HCT116 (cell line): ENCODE measurements at regions not wholly inside any gene's neighbourhood (a gene's known extent, or its start where the extent isn't known, plus 50 kb on each side); places are given as distances from the start of the nearest gene placed in this dataset.

Source experiments
- ATAC-seq: fragments of 200-7000 bp; cut with Tn5 transposase; 2 replicates; pipeline ENCODE4 v1.9.1; 2020; ENCODE audit warnings: mild to moderate bottlenecking, moderate library complexity
- BruUV-seq: library from RNA; stranded (reverse); fragments of 400-500 nt; replicated peaks from 2 replicates; lab custom pipeline; 2021; lab: Mats Ljungman, UMichigan
- CTCF ChIA-PET: fragments of 300-600 bp; sonication (Branson Sonifier 250); formaldehyde crosslinking; loops from one replicate; lab custom pipeline; 2021; ENCODE audit warnings: antibody characterized with exemption; lab: Charles Lee
- POLR2A ChIA-PET: fragments of 300-600, 350-600 bp; sonication (Branson Sonifier 250); formaldehyde crosslinking; loops from one replicate; lab custom pipeline; 2021; ENCODE audit warnings: antibody characterized with exemption; lab: Charles Lee
- RAD21 ChIA-PET, 2 experiments: fragments of 300-600 bp; sonication (Branson Sonifier 250); formaldehyde crosslinking; loops; one replicate each; lab custom pipeline; 2023; ENCODE audit warnings: low total read pairs in 2 of 2; ENCODE audit not compliant: uncharacterized antibody in 2 of 2, unreplicated experiment in 2 of 2, low non-redundant PET in 1 of 2; lab: Charles Lee
- DNase-seq: peaks from one replicate; pipeline ENCODE4 v3.0.0-alpha.2; 2010; ENCODE audit warnings: low read depth, low spot score
- H2AFZ ChIP-seq: fragments of 200-600 bp; shearing (Covaris generic), sonication (generic); 2 replicates; pipeline ENCODE4 v1.6.1; 2017; ENCODE audit warnings: low read depth, mixed run types, mixed read lengths, antibody characterized with exemption, low read length; ENCODE audit not compliant: poor library complexity, severe bottlenecking
- H3K27ac ChIP-seq: 2 replicates; pipeline ENCODE4 v1.5.1; 2012; ENCODE audit warnings: low read depth, low read length
- H3K27me3 ChIP-seq: fragments of 200-600 bp; sonication (generic); 2 replicates; pipeline ENCODE4 v1.6.1; 2016; ENCODE audit warnings: mixed run types, low read length, mixed read lengths; ENCODE audit not compliant: insufficient read depth
- H3K36me3 ChIP-seq, 2 experiments: fragments of 200-500 bp in 1 of 2; fragments of 200-600 bp in 1 of 2; sonication (Bioruptor generic) in 1 of 2; sonication (generic) in 1 of 2; 2 replicates each; pipeline versions ENCODE4 v1.5.1 to v1.6.1; 2014 to 2016; ENCODE audit warnings: low read length in 2 of 2, inconsistent platforms in 1 of 2, mixed read lengths in 1 of 2, mixed run types in 1 of 2; ENCODE audit not compliant: insufficient read depth in 2 of 2, control insufficient read depth in 1 of 2
- H3K4me1 ChIP-seq, 2 experiments: fragments of 200-600 bp in 1 of 2; sonication (generic) in 1 of 2; 2 replicates each; pipeline versions ENCODE4 v1.5.1 to v1.6.1; 2012 to 2017; ENCODE audit warnings: low read length in 2 of 2, inconsistent platforms in 1 of 2, mild to moderate bottlenecking in 1 of 2, mixed read lengths in 1 of 2, mixed run types in 1 of 2, moderate library complexity in 1 of 2; ENCODE audit not compliant: insufficient read depth in 2 of 2, control insufficient read depth in 1 of 2
- H3K4me2 ChIP-seq: fragments of 200-600 bp; sonication (generic); 2 replicates; pipeline ENCODE4 v1.6.1; 2017; ENCODE audit warnings: mixed run types, low read length, mixed read lengths
- H3K4me3 ChIP-seq, 2 experiments: fragments of 200-600 bp in 1 of 2; sonication (generic) in 1 of 2; replicated peaks in 1 of 2; 2 replicates each; pipeline ENCODE4 v1.5.1; 2011 to 2016; ENCODE audit warnings: low read length in 2 of 2, control low read depth in 1 of 2, low read depth in 1 of 2, mild to moderate bottlenecking in 1 of 2, mixed read lengths in 1 of 2, mixed run types in 1 of 2
- H3K79me2 ChIP-seq: fragments of 200-600 bp; sonication (generic); 2 replicates; pipeline ENCODE4 v1.6.1; 2017; ENCODE audit warnings: mild to moderate bottlenecking, mixed run types, low read length, moderate library complexity, mixed read lengths; ENCODE audit not compliant: insufficient read depth
- H3K9ac ChIP-seq: fragments of 200-600 bp; sonication (generic); 2 replicates; pipeline ENCODE4 v1.6.1; 2016; ENCODE audit warnings: low read length, mixed read lengths
- H3K9me2 ChIP-seq: fragments of 200-600 bp; sonication (generic), shearing (Covaris generic); 2 replicates; pipeline ENCODE4 v1.6.1; 2017; ENCODE audit warnings: mixed run types, mild to moderate bottlenecking, moderate library complexity; ENCODE audit not compliant: insufficient read depth
- H3K9me3 ChIP-seq, 2 experiments: fragments of 200-500 bp in 1 of 2; fragments of 200-600 bp in 1 of 2; sonication (Bioruptor generic) in 1 of 2; sonication (generic) in 1 of 2; 2 replicates each; pipeline ENCODE4 v1.6.1; 2014 to 2017; ENCODE audit warnings: low read length in 2 of 2, mixed read lengths in 2 of 2, inconsistent platforms in 1 of 2, low read depth in 1 of 2, mild to moderate bottlenecking in 1 of 2, mixed run types in 1 of 2, moderate library complexity in 1 of 2; ENCODE audit not compliant: control insufficient read depth in 1 of 2, insufficient read depth in 1 of 2
- H4K20me1 ChIP-seq: fragments of 200-600 bp; sonication (generic), shearing (Covaris generic); 2 replicates; pipeline ENCODE4 v1.6.1; 2017; ENCODE audit warnings: mixed run types, mild to moderate bottlenecking, moderate library complexity; ENCODE audit not compliant: insufficient read depth
- ATF3 ChIP-seq: IDR thresholded peaks from 2 replicates; pipeline ENCODE4 v1.6.1; 2012
- CBX3 ChIP-seq: IDR thresholded peaks from 2 replicates; pipeline ENCODE4 v1.6.1; 2012; ENCODE audit warnings: low read depth
- EGR1 ChIP-seq: IDR thresholded peaks from 2 replicates; pipeline ENCODE4 v1.6.1; 2012; ENCODE audit warnings: low read depth
- EZH2 ChIP-seq: fragments of 200-600 bp; sonication (generic); IDR thresholded peaks from 2 replicates; pipeline ENCODE4 v1.6.1; 2017; ENCODE audit warnings: antibody characterized with exemption, mixed run types
- EZH2phosphoT487 ChIP-seq: fragments of 200-600 bp; IDR thresholded peaks from 2 replicates; pipeline ENCODE4 v1.6.1; 2018; ENCODE audit warnings: antibody characterized with exemption, borderline replicate concordance
- FOSL1 ChIP-seq: IDR thresholded peaks from 2 replicates; pipeline ENCODE4 v1.6.1; 2012; ENCODE audit warnings: low read depth
- JUND ChIP-seq: IDR thresholded peaks from 2 replicates; pipeline ENCODE4 v1.6.1; 2012
- MAX ChIP-seq: IDR thresholded peaks from 2 replicates; pipeline ENCODE4 v1.6.1; 2012
- POLR2A ChIP-seq: IDR thresholded peaks from 2 replicates; pipeline ENCODE4 v1.7.0; 2011; ENCODE audit warnings: borderline replicate concordance; ENCODE audit not compliant: insufficient read depth, insufficient read length; ENCODE audit errors: extremely low read depth
- TCF7L2 ChIP-seq: IDR thresholded peaks from 2 replicates; pipeline ENCODE4 v1.7.0; 2011; ENCODE audit warnings: borderline replicate concordance, inconsistent platforms; ENCODE audit not compliant: insufficient read depth, insufficient read length; ENCODE audit errors: extremely low read depth
- ZBTB33 ChIP-seq: IDR thresholded peaks from 2 replicates; pipeline ENCODE4 v1.6.1; 2011; ENCODE audit warnings: mild to moderate bottlenecking, low read length, moderate library complexity; ENCODE audit not compliant: insufficient replicate concordance; ENCODE audit errors: extremely low read depth
- ZNF274 ChIP-seq: fragments of 200-500 bp; sonication (Bioruptor generic); IDR thresholded peaks from 2 replicates; pipeline ENCODE4 v1.6.1; 2014; ENCODE audit warnings: mild to moderate bottlenecking, low read depth, low read length, inconsistent platforms
- intact Hi-C: fragments of 100-400 bp; cut with micrococcal nuclease; formaldehyde crosslinking; loops from 2 replicates; pipeline ENCODE4 v1.10.0; 2022
- TF ChIP-seq, protein P1 (sequence below): IDR thresholded peaks from 2 replicates; pipeline ENCODE4 v1.6.1; 2012; ENCODE audit warnings: low read depth

- Histone ChIP-seq H3K36me3 (no peaks in the 10 kb centered on the region), H3K4me1 (no peaks in the 10 kb centered on the region), H3K9ac (no peak overlapping the region), H4K20me1 (no peaks in the 10 kb centered on the region), H3K27me3 (no peaks in the 10 kb centered on the region), H3K79me2 (no peaks in the 10 kb centered on the region), H3K9me2 (no peaks in the 10 kb centered on the region), H2AFZ (no peak overlapping the region), H3K27ac (no peak overlapping the region), H3K4me3 (no peak overlapping the region), H3K4me2 (no peak overlapping the region), H3K9me3 (no peaks in the 10 kb centered on the region)
- ATAC-seq (no peak), DNase-seq (no peak)
- CTCF ChIA-PET, result no interaction called here
- no TSS peak for BruUV-seq
- POLR2A ChIA-PET, result no interaction called here
- TF ChIP-seq TCF7L2, result no peak
- no peak for TF ChIP-seq EZH2phosphoT487
- TF ChIP-seq EZH2, result no peak
- no peak for TF ChIP-seq FOSL1
- RAD21 ChIA-PET, result no interaction called here
- intact Hi-C loops, result no loop called here
Measured at GRCh38 chr1:58870298-58870676, 86.4 kb upstream of the JUN start.

DNA sequence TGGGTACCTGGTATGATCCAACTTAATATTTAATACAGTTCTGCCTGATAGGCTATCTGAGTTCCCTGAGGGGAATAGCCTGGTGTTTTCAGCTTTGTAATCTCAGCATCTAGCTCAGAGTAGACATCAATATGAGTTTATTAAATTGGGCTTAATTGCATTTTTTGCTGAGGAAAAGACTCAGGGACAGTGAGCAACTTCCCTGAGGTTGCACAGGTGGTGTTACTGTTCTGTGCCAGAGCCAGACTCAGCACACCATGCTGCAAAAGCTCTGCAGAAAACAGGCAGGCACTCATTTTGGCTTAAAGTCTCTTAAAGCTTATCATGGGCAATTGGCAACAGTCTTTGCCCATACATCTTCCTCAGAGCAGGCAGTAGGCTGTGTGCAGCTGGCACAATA, 90.5 kb upstream of the JUN start:
- Histone ChIP-seq H2AFZ (no peak overlapping the region), H3K4me3 (no peak overlapping the region), H3K4me2 (no peak overlapping the region), H3K9me3 (no peaks in the 10 kb centered on the region), H3K27ac (no peak overlapping the region), H3K79me2 (no peaks in the 10 kb centered on the region), H3K36me3 (no peaks in the 10 kb centered on the region), H3K9me2 (no peaks in the 10 kb centered on the region), H3K27me3 (no peaks in the 10 kb centered on the region), H3K9ac (no peak overlapping the region), H3K4me1 (no peaks in the 10 kb centered on the region), H4K20me1 (no peaks in the 10 kb centered on the region)
- POLR2A ChIA-PET, result no interaction called here
- CTCF ChIA-PET, result no interaction called here
- DNase-seq, result no peak
- no TSS peak for BruUV-seq
- no peak for TF ChIP-seq CBX3
- TF ChIP-seq TCF7L2, result no peak
- TF ChIP-seq FOSL1, result no peak
- TF ChIP-seq, protein P1, sequence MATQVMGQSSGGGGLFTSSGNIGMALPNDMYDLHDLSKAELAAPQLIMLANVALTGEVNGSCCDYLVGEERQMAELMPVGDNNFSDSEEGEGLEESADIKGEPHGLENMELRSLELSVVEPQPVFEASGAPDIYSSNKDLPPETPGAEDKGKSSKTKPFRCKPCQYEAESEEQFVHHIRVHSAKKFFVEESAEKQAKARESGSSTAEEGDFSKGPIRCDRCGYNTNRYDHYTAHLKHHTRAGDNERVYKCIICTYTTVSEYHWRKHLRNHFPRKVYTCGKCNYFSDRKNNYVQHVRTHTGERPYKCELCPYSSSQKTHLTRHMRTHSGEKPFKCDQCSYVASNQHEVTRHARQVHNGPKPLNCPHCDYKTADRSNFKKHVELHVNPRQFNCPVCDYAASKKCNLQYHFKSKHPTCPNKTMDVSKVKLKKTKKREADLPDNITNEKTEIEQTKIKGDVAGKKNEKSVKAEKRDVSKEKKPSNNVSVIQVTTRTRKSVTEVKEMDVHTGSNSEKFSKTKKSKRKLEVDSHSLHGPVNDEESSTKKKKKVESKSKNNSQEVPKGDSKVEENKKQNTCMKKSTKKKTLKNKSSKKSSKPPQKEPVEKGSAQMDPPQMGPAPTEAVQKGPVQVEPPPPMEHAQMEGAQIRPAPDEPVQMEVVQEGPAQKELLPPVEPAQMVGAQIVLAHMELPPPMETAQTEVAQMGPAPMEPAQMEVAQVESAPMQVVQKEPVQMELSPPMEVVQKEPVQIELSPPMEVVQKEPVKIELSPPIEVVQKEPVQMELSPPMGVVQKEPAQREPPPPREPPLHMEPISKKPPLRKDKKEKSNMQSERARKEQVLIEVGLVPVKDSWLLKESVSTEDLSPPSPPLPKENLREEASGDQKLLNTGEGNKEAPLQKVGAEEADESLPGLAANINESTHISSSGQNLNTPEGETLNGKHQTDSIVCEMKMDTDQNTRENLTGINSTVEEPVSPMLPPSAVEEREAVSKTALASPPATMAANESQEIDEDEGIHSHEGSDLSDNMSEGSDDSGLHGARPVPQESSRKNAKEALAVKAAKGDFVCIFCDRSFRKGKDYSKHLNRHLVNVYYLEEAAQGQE, result no peak
- no peak for TF ChIP-seq ZNF274
- no peak for TF ChIP-seq MAX
- no peak for TF ChIP-seq JUND
- TF ChIP-seq ATF3, result no peak
- no peak for TF ChIP-seq ZBTB33
- TF ChIP-seq EZH2phosphoT487, result no peak
- TF ChIP-seq EGR1, result no peak
- TF ChIP-seq POLR2A, result no peak
- no peak for ATAC-seq
- RAD21 ChIA-PET, result no interaction called here
- intact Hi-C loops, result no loop called here
